SKM-1 (cell line): ENCODE measurements at regions not wholly inside any gene's neighbourhood (a gene's known extent, or its start where the extent isn't known, plus 50 kb on each side); places are given as distances from the start of the nearest gene placed in this dataset.

ENCODE experiments used
- DNase-seq: peaks from one replicate; lab custom pipeline; 2025; ENCODE audit not compliant: unreplicated experiment; lab: John Stamatoyannopoulos, UW

DNA sequence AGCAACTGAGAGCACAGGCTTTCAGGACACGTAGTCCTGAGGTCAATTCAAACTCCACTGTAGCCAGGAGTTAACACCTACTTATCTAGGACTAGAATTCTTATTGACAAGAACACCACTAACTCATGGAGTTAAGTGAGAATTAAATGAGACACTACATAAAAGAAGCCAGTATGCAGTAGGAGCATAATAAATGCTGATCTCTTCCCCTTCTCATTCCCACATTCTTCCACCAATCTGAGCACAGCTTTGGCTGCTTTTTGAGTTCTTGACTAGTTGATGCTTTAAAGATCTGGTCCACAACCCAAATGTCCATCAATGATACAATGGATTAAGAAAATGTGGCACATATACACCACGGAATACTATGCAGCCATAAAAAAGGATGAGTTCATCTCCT lies 55.2 kb downstream of the TTC32 start:
- no peak for DNase-seq

DNA sequence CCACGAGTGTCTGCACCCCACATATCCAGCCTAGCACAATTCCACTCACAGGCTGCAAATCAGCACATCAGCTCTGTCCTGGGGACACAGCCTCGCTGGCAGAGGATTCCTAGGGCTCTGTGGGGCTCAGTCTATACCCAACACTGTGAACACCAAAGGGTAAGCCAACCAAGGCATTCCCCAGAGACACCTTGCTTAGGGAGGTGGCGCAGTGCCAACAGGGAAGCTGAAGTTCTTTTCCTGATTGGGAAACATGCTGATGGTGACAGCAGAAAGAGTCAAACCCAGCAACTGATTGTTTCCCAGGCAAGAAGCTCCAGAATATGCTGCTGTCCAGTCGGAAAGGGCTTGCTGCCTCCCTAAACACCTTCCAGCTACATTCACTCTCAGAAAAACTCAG lies 55.8 kb downstream of the TTC32 start:
- no peak for DNase-seq

DNA sequence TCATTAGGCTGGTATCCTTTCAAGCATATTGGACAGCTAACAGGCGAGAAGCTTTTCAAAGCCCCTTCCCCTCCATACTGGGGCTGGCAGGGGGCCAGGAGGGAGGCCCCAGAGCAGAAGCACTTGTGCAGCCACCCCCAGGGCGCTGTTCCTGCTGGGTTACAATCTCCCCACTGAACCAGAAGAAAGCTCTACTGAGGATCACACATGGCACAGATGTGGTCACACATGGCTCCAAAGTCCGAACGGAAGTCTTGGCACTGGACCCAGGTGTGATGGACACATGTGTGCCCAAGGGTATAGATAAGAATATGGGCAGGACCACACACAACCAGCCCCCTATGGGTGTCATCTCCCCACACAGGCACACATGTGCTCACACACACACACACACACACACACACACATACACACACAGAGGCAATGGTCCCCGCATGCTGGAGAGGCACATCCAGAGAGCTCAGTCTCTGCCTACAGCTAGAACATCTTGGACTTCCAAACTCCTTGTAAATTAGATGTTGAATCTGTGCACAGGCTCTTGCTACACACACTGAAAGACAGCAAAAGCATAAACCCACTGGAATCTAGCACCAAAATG lies 56.4 kb downstream of the TTC32 start:
- DNase-seq: no peak

DNA sequence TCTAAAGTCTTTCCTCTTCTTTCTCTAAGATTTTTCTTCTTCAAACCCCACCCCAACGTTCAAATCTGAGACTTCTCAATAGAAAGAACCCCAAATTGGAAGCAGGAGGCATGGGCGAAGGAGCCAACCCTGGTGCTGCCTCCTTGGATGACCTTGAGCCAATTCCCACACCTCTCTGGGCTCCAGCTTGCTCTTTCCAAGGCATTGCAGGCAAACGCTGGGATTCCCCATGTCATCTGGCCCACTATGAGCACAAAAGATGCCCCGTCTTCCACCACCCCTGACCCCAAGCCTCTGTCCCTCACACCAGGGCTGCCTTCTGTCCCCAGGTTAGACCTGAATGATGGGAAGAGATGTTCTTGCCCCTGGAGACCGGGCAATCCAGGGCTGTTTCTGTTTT lies 57.0 kb downstream of the TTC32 start:
- DNase-seq: no peak

DNA sequence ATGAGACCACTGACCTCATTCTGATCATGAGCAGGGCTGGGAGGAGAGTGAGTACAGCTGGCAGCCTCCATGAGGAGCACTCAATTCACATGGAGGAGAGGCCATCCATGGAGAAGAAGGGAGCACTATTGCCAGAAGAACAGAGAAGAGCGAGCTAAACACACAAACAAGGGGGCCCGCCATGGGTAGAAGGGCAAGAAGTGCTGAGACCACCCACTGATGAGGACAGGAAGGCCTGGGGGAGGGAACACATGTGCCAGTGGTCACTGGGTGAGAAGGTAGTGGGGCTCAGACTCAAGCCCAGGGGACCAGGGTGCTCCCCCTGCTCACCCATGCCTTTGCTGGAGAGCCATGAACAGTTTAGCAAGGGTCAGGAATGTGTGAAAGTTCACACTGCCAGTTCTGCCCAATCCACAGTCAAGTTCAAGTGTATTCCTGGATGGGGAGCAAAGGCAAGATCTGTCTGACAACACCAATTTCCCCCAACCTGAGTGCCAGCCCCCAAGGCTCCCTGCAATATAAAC lies 57.7 kb downstream of the TTC32 start:
- no peak for DNase-seq

DNA sequence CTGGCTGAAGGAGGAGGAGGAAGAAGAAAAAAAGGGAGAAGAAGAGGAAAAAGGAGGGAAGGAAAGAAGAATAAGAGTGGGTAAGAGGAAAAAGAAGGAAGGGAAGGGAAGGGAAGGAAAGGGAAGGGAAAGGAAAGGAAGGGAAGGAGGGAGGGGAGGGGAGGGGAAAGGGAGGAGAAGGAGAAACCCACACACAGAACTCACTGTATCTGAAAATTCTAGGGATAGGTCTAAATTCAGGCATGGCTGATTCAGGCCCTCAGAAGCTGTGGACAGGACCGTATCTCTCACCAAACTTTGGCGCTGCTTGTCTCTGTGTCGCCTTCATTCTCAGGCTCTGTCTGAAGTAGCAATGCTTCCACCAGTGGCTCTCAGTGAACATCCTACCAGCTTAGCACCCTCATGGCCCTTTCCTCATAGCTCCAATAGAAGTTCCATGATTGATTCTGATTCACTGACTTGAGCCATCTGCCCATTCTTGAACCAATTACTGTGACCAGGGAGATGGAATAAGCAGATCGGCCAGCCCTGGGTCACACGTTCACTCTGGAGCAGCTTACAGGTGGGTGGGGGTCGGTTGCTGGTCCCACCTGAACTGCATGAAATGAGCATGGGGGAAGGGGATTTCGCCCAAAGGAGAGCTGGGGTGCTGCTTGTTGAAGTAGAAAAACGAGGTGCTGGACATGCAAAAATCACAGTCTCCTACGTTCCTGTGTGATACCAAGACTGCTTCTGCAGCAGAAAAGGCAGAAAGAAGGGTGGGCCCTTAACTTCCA lies 59.7 kb downstream of the TTC32 start:
- DNase-seq: no peak

DNA sequence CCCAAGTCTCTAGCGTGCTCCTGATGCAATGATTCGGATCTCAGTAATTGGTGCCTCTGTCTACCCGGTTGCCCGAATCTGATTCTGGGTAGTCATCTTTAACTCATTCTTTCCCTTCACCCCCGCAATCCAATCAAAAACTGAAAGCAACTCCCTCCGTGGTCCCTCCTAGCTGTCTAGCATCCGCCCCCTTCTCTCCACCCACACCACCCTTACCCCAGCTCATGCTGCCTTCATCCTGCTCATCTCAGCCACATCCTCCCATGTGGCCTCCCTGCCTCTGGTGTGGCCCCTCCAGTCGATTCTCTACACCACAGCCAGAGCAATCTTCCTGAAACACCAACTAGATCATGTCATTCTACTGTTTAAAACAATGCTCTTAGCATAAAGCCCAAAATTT lies 62.3 kb downstream of the TTC32 start:
- DNase-seq: no peak

DNA sequence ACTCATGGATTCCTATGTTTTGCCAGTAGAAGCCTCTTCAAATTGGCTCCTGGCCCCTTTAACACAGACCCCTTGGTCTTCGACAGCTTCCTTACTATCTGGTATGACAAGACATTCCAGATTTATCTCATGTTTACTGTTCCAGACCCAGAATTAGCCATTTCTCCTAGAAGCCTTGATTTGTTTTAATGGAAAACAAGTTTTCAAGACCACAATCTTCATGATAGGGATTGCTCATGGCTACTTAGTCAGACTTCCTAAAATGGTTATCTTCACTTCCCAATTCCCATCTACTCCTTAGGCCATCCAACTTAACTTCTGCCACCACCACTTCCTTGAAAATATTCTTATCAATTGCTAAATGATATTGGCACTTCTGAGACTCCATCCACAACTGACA lies 63.2 kb downstream of the TTC32 start:
- no peak for DNase-seq

DNA sequence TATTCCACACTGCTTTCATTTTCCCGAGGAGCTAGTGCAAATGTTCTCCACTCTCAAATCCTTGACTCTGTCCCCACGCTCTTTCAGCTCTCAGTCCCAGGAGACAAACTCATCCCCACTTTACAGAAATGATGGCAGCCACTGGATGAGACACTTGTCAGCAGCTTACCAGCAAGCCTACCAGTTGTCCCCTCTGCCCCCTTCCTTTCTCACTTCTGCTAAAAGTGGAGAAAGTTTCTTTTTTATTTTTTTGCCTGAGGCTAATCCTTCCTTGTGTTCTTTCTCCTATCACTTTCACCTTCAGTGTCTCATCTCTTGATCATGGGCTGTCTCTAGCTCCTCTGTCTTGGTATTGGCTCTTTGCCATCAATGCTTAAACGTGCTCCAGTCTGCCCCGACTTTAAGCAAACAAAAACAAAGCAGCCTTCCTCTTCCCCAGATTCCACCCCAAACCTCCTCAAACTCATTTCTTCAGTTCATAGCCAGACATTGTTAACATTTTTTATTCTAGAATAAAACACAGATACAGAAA lies 64.5 kb downstream of the TTC32 start:
- no peak for DNase-seq

DNA sequence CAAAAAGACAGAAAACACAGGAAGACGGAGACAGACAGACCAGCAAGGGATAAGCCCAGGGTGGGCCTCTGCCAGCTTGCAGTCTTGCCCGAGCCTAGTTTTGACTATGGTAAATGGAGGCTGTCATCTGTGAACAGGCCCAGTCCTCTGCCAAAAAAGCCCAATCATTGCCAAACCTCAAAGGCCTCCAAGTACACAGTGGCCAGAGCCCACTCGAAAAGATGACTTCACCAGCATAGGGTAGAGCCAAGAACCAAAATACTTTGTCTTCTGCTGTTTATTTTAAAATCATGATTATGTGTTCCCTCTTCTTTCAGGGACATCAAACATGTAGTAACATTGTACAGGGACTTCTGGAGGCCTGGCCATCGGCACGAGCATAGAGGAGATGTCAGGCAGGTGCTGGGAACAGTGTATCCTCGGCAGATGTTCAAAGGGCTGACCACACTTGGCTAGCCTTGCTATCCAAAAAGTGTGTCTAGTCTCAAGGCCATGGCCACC lies 66.0 kb downstream of the TTC32 start:
- no peak for DNase-seq

DNA sequence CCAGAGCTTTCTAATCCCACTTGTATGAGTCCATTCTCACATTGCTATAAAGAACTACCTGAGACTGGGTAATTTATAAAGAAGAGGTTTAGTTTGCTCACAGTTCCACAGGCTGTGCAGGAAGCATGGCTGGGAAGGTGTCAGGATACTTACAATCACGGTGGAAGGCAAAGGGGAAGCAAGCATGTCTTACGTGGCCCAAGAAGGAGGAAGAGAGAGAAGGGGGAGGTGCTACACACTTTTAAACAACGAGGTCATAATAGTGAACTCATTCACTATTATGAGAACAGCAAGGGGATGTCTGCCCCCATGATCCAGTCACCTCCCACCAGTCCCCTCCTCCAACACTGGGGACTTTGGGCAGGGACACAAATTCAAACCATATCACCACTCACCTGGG lies 67.8 kb downstream of the TTC32 start:
- DNase-seq: no peak

DNA sequence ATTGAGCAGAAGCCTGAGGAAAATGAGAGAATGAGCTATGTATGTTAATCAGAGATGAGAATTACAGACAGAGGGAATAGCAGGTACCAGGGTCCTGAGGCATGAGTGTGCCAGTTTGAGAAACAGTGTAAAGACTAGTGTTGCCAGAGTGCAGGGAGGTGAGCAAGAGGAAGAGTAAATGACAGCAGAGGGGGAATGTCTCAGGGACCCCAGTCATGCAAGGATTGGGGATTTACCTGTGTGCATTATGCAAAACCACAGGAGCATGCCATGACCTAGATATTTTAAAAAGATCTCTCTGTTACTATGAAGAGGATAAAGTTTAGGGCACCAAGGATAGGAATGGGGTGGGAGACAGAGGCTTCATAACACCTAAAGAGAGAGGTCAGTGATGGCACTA lies 72.1 kb downstream of the TTC32 start:
- DNase-seq: no peak

DNA sequence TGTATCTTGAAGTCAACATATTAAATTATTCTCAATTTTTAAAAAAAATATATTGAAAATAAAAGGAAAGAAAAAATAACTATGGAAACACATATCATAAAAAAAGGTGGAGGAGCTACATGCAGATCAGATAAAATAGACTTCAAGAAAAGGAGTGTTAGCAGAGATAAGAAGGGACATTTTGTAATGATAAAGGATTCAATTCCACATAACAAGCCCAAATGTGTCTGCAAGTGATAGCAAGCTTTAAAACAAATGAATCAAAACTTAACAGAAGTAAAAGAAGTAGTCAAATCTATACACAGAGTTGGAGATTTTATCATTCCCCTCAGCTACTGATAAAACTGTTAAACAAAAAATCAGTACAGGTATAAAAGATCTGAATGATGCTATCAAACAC lies 74.9 kb downstream of the TTC32 start:
- DNase-seq: no peak

DNA sequence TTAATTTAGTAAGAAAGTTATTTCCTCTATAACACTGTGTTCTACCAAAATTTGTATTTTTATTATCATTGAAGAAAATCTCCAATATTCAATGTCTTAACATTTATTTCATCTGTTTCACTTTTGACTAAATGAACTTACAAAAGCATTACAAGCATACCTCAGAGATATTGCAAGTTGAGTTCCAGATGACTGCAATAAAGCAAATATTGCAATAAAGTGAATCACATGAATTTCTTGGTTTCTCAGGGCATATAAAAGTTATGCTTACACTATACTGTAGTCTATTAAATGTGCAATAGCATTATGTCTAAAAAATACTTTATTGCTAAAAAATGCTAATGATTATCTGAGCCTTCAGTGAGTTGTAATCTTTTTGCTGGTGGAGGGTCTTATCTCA lies 78.3 kb downstream of the TTC32 start:
- no peak for DNase-seq

DNA sequence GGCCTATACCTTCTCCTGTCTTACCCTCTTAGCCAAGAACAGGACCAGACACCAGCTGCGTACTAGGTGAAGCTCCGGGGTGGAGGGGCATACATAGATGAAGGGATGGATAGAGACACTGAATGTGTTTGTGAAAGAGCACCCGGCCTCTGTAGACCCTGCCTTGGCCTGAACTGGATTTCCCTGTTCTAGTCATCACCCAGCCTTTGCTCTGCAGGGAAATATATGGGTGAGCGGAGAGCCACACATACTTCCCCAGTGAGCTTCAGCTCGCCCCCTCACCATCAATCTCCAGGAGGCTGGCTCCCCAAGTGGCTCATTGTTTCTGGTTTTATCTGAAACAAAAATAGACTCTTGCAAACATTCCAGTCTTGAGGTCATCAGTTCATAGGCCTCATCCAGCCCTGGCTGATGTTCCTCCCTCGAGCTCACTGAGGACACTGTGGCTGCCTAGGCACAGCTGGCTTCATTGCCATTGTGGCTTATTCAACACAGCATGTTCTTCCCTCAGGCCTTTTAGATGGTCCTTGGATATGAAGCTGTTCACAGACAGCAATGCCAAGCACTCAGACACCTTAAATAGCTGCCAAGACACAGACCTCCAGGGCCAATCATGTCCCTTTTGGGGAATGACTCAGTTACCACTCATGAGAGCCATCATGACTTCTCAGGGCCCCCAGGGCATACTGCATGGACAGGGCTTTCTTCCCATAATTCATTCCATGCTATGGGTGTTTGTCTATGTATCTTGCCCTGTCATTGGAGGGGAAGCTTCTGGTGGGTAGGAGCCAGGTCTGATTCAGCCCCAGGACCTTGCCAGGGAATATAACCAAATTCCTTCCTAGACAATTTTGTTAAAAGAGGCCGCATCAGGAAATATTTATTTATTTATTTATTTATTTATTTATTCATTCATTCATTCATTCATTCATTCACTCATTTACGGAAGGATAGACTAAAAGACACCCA lies 82.4 kb downstream of the TTC32 start:
- no peak for DNase-seq

DNA sequence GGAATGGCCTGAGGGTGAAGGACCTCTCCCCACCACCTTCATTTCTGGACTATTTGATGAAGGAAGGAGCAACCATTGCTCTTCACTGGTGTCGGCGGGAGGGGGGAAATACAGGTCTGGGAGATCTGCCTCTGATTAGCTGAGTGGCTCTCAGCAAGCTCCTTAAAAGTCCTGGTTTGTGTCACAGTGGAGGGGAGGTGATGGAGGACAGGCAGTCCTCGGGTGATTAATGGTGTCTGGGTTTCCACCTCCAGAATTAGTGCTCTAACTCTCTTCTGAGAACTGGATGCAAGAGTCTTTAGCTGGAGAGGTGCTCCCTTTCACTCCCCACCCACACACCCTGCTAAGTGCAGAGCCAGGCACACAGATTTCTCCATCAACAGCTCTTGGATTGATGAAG lies 83.2 kb downstream of the TTC32 start:
- DNase-seq: no peak

DNA sequence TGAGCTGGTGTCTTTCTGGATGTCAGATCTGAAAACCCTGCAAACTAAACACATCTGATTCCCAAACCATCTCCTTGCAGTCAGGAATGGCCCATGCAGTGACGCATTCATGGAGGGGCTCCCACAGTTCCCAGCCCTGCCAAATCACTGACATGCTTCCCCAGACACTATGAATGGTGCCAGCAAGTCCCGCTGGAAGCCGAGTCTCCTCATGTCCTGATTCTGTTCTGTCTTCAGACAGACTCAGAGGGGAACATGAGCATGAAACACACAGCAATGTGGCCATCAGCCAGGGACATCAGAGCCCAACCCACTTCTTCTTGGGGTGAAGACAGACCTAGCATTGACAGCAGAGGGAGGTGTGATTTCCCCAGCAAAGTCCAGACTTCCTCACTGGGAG lies 83.7 kb downstream of the TTC32 start:
- DNase-seq: no peak

DNA sequence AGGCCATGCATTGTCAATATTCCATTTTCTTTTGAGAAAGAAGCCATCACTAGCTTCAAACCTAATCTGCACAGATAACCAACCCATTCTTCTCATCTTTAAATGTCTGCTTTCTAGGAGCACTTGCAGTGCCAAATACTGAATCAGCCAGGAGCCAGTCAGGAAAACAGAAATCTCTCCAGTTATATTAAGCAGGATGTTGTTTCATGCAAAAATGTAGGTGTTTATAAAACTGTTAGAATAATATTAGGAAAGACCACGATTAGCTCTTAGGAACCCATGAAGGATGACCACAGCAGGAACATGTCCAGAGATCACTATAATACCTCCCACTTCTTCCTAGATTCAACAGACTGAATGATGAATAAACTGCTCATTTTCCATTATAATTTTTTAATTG lies 86.0 kb downstream of the TTC32 start:
- no peak for DNase-seq

DNA sequence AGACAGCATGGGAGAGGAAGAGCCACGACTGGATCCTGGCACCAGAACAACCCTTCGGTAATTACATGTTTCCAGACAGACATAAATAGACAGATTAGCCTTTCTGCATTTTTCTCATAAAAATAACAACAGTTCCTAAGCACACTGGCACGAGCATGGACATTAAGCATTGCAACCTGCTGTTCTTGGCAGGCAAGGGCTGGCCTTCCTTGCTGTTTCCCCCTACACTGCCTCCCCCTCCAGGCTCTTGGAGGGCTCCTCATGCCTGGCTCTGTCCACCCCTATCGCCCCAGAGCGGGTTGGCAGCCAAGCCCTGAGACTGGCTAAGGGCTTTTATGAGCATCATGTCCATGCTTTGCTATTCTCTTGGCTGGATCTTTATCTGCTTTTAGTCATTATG lies 89.6 kb downstream of the TTC32 start:
- no peak for DNase-seq

DNA sequence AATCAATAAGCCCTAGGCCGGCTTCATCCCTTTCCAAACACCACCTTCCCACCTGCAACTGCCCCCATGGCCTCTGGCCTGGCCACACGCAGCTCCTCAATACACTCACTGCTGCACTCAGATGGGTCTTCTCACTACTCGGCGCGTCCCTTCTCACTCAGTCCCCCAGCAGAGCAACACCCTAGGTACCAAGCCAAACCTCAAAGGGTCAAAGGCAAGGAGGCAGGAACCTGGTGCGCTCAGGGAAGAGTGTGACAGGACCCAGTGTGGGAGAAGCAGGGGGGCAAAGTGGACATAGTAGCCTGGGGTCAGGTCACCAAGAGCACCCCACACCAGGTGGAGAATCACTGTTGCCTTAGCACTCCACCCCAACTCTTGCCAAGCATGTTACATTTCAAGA lies 90.6 kb downstream of the TTC32 start:
- DNase-seq: no peak

DNA sequence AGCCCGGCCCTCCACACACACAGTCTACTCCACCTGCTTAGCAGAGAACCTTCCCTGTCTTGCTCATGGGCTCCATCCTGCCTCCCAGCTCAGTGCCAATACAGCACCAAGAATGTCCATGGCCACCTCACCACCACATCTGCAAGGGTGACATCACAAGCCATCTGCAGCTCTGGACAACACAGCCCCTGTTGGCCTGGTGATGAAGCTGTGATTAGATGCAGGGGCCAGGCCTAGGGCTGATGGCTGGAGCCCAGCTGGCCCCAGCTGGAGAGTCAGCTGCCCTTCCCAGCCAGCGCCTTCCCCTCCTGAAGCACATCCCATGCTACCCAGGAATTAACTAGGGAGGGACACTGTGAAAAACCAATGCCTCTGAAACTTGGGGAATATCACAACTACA lies 91.1 kb downstream of the TTC32 start:
- no peak for DNase-seq
